ENCODE measurements at regions not wholly inside any gene's neighbourhood (a gene's known extent, or its start where the extent isn't known, plus 50 kb on each side); places are given as distances from the start of the nearest gene placed in this dataset.

DNA sequence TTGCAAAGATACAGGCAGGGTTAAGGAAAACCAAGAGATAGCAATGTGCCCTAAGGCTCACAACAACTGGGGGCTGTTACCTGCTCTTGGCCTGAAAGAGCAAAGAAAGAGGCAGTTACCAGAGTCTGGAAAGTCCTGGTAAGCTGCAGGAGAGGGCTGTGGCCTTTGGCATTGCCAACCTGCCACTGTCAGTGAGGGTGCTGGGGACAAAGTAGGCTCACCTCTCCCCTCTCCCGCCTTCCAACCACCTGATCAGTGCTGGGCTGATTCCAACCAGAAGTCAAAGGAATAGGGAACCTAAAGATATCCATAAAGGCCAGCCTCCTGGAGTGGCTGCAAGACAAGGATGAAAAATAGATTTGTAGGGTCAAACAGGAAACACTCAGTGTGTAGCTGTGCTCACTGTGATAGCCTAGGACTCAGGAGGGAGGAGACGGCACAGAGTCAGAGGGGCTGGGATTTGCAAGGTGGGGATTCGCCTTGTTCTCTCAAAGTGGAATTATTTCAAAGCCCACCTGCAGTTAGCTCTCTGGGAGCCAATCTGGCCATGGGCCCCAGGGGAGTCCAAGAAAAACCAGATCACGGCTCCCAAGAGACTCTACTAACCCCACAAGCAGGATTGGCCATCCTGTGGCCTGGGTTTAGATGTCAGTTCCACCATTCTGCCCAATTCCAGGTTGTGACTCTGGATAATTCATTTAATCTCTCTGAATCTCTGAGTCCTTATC is 204.0 kb upstream of the BCL6 start:
- Histone ChIP-seq H3K9me3 (ENCODE audit: control insufficient read depth, insufficient read depth, low read depth, low read length) (no peaks in the 10 kb centered on the region), H3K27me3 (ENCODE audit: control insufficient read depth, insufficient read depth, low read length) (no peaks in the 10 kb centered on the region), H3K4me3 (ENCODE audit: low read depth in 2 of 2, low read length in 2 of 2) (no peak overlapping the region), H3K27ac (ENCODE audit: low read length) (no peak overlapping the region), H3K4me1 (ENCODE audit: control insufficient read depth, insufficient read depth, low read length) (no peaks in the 10 kb centered on the region), H3K36me3 (ENCODE audit: control insufficient read depth, insufficient read depth, low read length) (no peaks in the 10 kb centered on the region)
- BruUV-seq (replicated peaks): no TSS peak
- DNase-seq (ENCODE audit: low read depth, low spot score) (no peak), ATAC-seq (no peak)
- CTCF ChIA-PET: interaction anchor here (1.0 kb wide), 1 partner anchor 34 kb away, joined by 3 read pairs; no protein-coding TSS in a partner anchor
- POLR2A ChIA-PET: no interaction called here
- intact Hi-C loops (cut with micrococcal nuclease; ENCODE audit: unreplicated experiment): no loop called here
- in situ Hi-C loops (cut with HindIII; ENCODE audit: low pct_unique_long_range_greater_than_20kb, low sequenced_read_pairs): no loop called here
- TF ChIP-seq CTCF (IDR thresholded peaks at IDR 0.05) (no peak), SIN3A (IDR thresholded peaks at IDR 0.05; ENCODE audit: borderline replicate concordance, insufficient read depth, low read depth, low read length) (no peak), REST (IDR thresholded peaks at IDR 0.05; ENCODE audit: insufficient read depth in 1 of 2, low read depth in 2 of 2, low read length in 1 of 2) (no peak), TCF7L2 (IDR thresholded peaks at IDR 0.05; ENCODE audit: low read depth, low read length) (no peak), POLR2AphosphoS5 (IDR thresholded peaks at IDR 0.05; ENCODE audit: low read depth, low read length) (no peak)

DNA sequence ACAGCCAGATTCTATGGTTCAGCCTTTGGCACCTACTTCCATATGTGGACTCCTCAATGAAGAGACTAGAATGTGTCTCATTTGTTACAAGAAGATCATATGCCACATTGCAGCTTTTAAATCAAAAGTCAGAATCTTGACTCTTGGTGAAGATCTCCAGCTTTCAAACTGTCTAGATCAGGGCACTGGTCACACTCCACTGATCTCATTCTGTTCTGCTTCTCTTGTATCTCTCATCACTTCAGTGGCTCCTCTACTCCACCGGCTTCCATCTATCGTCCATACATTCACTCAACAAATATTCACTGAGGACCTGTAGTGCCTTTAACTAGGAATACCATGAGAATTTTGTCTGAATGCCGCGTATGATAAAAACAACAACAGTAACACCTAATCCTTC is 203.3 kb upstream of the LPP start:
- intact Hi-C loops (cut with micrococcal nuclease; ENCODE audit: unreplicated experiment): no loop called here
- Histone ChIP-seq H3K36me3 (ENCODE audit: control insufficient read depth, insufficient read depth, low read length) (no peaks in the 10 kb centered on the region), H3K4me1 (ENCODE audit: control insufficient read depth, insufficient read depth, low read length) (no peaks in the 10 kb centered on the region), H3K27me3 (ENCODE audit: control insufficient read depth, insufficient read depth, low read length) (no peaks in the 10 kb centered on the region), H3K27ac (ENCODE audit: low read length) (no peak overlapping the region), H3K4me3 (ENCODE audit: low read depth in 2 of 2, low read length in 2 of 2) (no peak overlapping the region), H3K9me3 (ENCODE audit: control insufficient read depth, insufficient read depth, low read depth, low read length) (no peaks in the 10 kb centered on the region)
- ATAC-seq: no peak
- no peak for TF ChIP-seq SIN3A (IDR thresholded peaks at IDR 0.05; ENCODE audit: borderline replicate concordance, insufficient read depth, low read depth, low read length)
- no peak for TF ChIP-seq POLR2AphosphoS5 (IDR thresholded peaks at IDR 0.05; ENCODE audit: low read depth, low read length)
- no peak for TF ChIP-seq REST (IDR thresholded peaks at IDR 0.05; ENCODE audit: insufficient read depth in 1 of 2, low read depth in 2 of 2, low read length in 1 of 2)
- no peak for TF ChIP-seq CTCF (IDR thresholded peaks at IDR 0.05)
- no peak for TF ChIP-seq TCF7L2 (IDR thresholded peaks at IDR 0.05; ENCODE audit: low read depth, low read length)
- ChIA-PET CTCF (interaction anchor here (1.0 kb wide), 1 partner anchor 32 kb away, joined by 3 read pairs; no protein-coding TSS in a partner anchor), POLR2A (no interaction called here)
- in situ Hi-C loops (cut with HindIII; ENCODE audit: low pct_unique_long_range_greater_than_20kb, low sequenced_read_pairs): no loop called here
- DNase-seq (ENCODE audit: low read depth, low spot score): no peak
- BruUV-seq (replicated peaks): no TSS peak

All from Panc1 (cell line).